Thoracic aorta (tissue), 2 donors: ENCODE measurements at regions not wholly inside any gene's neighbourhood (a gene's known extent, or its start where the extent isn't known, plus 50 kb on each side); places are given as distances from the start of the nearest gene placed in this dataset.

Experiments used
- ATAC-seq: fragments of 150-250 bp; one replicate; pipeline ENCODE4 v1.8.0; 2017; ENCODE audit warnings: low read depth; ENCODE audit not compliant: insufficient number of reproducible peaks, low FRiP score
- DNase-seq: peaks from one replicate; pipeline ENCODE4 v3.0.0-alpha.2; 2020; ENCODE audit warnings: low spot score
- H3K27ac ChIP-seq, 2 donors: fragments of 200-600 bp; sonication (generic); 1 replicate in 1 of 2; 2 replicates in 1 of 2; pipeline ENCODE4 v1.5.1; 2016; ENCODE audit warnings: mild to moderate bottlenecking in 2 of 2, moderate library complexity in 2 of 2
- H3K27me3 ChIP-seq: fragments of 200-600 bp; sonication (generic); replicated peaks from 2 replicates; pipeline ENCODE4 v1.6.0; 2016; ENCODE audit warnings: mild to moderate bottlenecking; ENCODE audit not compliant: insufficient read depth
- H3K36me3 ChIP-seq: fragments of 200-600 bp; sonication (generic); one replicate; pipeline ENCODE4 v1.5.1; 2016
- H3K4me1 ChIP-seq, 2 donors: fragments of 200-600 bp; sonication (generic); 1 replicate in 1 of 2; 2 replicates in 1 of 2; pipeline versions ENCODE4 v1.5.1 to v1.6.0; 2016; ENCODE audit warnings: low read depth in 2 of 2, mild to moderate bottlenecking in 1 of 2; ENCODE audit not compliant: control insufficient read depth in 1 of 2
- H3K4me3 ChIP-seq: fragments of 200-600 bp; sonication (generic); 2 replicates; pipeline ENCODE4 v1.5.1; 2016; ENCODE audit warnings: mild to moderate bottlenecking
- H3K9me3 ChIP-seq: fragments of 200-600 bp; sonication (generic); 2 replicates; pipeline ENCODE4 v1.5.1; 2016
- TF ChIP-seq, protein P1 (sequence below): fragments of 200-600 bp; sonication (generic); IDR thresholded peaks from one replicate; pipeline ENCODE4 v1.5.1; 2019; ENCODE audit warnings: antibody characterized with exemption

DNA sequence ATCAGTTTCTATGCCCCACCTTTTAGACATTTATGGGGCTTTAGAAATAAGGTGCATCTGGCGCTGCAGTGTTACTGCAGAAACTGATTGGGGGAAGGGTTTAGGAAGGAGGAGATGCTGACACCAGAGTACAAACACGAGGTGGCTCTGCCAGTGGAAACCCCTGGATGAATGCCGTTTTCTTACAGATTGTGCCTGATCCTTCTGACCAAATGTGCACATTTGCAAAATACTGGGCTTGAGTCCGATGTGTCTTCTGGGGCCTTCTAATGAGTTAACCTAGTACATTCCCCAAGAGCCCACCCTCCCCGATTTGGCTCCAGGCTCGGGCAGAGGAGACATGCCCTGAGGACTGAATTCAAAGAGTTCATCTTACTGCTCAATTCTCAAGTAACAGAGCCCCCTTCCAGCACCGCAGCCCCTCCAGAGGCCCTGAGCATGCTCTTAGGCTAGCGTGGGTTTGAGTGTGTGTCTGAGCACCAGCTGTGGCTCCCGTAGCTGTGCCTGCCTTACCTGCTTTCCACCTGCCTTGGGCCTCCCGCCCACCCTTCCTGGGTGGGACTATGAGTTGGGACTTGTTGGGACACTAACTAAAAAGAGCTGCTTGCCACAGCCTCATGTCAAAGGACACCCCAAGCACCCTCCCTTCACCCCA is 116.7 kb upstream of the COPS8 start:
- H3K27ac ChIP-seq, result no peak overlapping the region
- no peak overlapping the region for H3K4me3 ChIP-seq
- H3K27me3 ChIP-seq, result no peaks in the 10 kb centered on the region
- TF ChIP-seq, protein P1, sequence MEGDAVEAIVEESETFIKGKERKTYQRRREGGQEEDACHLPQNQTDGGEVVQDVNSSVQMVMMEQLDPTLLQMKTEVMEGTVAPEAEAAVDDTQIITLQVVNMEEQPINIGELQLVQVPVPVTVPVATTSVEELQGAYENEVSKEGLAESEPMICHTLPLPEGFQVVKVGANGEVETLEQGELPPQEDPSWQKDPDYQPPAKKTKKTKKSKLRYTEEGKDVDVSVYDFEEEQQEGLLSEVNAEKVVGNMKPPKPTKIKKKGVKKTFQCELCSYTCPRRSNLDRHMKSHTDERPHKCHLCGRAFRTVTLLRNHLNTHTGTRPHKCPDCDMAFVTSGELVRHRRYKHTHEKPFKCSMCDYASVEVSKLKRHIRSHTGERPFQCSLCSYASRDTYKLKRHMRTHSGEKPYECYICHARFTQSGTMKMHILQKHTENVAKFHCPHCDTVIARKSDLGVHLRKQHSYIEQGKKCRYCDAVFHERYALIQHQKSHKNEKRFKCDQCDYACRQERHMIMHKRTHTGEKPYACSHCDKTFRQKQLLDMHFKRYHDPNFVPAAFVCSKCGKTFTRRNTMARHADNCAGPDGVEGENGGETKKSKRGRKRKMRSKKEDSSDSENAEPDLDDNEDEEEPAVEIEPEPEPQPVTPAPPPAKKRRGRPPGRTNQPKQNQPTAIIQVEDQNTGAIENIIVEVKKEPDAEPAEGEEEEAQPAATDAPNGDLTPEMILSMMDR, result no peak
- H3K9me3 ChIP-seq, result no peaks in the 10 kb centered on the region
- H3K36me3 ChIP-seq, result no peaks in the 10 kb centered on the region
- H3K4me1 ChIP-seq, result no peaks in the 10 kb centered on the region
- DNase-seq, result no peak
- no peak for ATAC-seq

DNA sequence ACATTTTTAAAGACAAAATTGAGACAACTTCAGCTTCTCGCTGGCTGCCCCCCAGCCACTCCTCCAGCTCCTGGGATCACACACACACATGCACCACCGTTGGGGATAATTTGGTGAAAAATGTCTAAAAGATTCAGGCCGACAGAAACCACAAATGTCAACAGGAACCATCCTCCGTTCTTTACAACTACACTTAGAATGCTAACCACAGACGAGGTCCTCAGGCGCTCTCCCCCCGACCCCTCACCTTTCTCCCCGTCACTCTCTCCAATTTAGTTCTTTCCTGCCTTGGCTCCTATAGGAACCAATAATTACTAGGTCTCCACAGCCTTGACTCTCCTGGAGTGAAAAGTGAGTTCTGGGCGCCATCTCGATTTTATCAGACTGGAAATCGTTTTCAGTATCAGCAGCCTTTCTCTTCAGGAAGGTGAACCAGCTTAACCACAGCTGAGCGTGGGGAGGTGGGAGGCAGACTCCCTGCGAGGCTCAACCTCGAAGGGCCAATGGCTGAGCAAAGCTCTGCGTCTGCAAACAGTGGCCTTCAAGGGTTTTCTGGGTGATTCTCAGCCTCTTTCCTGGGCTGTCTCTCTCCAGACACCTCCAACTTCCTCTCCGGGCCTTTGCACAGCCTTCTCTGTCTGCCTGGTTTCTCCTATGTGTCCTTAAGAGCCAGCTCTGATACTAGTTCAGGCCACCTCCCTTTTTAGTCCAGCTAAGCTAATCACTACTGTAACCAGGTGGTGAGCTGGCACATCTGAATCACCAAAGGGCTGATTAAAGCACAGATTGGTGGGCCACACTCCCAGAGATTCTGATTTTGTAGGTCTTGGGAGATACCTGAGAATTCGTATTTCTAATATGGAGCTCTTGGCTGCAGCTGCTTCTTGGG is 115.7 kb upstream of the COPS8 start:
- ATAC-seq (no peak), DNase-seq (no peak)
- Histone ChIP-seq H3K36me3 (no peaks in the 10 kb centered on the region), H3K4me3 (no peak overlapping the region), H3K4me1 (no peaks in the 10 kb centered on the region), H3K9me3 (no peaks in the 10 kb centered on the region), H3K27ac (no peak overlapping the region), H3K27me3 (no peaks in the 10 kb centered on the region)
- TF ChIP-seq, protein P1, result no peak

DNA sequence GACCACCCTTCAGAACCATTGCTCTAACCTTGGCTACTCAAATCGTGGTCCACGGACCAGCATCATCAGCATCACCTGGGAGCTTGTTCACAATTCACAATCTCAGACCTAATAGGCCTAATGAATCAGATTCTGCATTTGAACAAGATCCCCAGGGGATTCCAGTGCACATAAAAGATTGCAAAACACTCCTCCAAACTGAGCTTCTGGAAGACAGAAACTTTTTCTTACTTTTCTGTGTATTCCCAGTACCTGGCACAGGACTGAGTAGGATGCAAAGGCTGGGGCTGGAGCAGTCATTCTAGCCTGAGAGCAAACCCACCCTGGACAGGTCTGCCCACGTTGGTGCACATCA is 115.1 kb upstream of the COPS8 start:
- Histone ChIP-seq H3K27me3 (no peaks in the 10 kb centered on the region), H3K36me3 (no peaks in the 10 kb centered on the region), H3K4me3 (no peak overlapping the region), H3K9me3 (no peaks in the 10 kb centered on the region), H3K27ac (no peak overlapping the region), H3K4me1 (no peaks in the 10 kb centered on the region)
- TF ChIP-seq, protein P1, result no peak
- DNase-seq (no peak), ATAC-seq (no peak)

DNA sequence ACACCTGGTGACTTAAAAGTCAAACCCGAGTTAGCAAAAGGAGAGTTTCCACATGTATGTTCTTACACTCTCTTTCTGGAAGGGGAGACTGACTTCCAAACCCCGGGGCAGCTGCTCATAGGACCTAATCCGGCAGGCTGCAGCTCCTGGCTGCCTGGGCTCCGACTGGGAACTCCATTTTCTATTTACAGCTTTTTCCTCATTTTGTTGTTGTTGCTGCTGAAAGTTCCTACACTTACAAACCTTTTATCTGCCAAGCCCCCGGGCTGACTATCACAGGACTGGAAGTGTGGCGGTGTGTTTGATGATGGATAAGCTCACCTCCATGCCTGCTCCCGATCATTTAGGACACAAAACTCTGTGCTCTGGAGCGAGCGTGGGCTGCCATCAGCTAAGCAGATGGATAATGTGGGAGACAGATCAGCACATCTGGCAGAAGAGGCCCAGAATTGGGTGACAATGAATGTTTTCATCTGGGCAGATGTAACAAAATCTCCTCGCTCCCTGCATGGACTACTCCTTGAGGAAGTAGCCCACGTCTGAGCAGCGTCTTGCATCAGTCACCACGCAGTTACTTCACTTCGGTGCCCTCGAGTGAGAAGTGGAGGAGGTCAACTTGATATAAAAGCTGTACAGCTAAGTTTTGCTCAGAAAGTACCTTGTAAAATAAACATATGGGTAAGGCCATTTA is 114.4 kb upstream of the COPS8 start:
- Histone ChIP-seq H3K27me3 (no peaks in the 10 kb centered on the region), H3K36me3 (no peaks in the 10 kb centered on the region), H3K27ac (no peak overlapping the region), H3K4me3 (no peak overlapping the region), H3K9me3 (no peaks in the 10 kb centered on the region), H3K4me1 (no peaks in the 10 kb centered on the region)
- ATAC-seq (no peak), DNase-seq (no peak)
- TF ChIP-seq, protein P1, result no peak

DNA sequence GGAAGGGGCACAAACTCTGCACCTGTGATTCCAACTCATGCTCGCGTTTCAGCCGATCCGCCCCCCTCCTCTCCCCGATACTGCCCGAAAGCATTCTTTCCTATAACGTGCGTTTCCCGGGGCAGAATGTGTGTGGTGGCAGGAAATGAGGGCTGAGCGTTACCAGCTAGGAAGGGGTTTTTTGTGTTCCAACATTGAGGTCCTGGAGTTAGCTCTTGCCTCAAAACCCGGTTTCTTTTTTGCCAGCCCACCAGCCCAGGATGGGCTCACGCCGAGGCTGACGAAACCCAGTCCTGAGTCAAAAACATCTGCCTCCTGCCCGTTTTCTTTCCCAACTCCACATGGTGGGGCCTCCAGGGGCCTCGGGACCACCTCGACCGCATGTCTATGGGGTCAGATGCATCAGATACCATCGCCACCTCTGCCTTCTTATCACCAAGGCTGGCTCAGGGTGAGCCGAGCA is 113.7 kb upstream of the COPS8 start:
- Histone ChIP-seq H3K27me3 (no peaks in the 10 kb centered on the region), H3K36me3 (no peaks in the 10 kb centered on the region), H3K27ac (no peak overlapping the region), H3K4me3 (no peak overlapping the region), H3K4me1 (no peaks in the 10 kb centered on the region), H3K9me3 (no peaks in the 10 kb centered on the region)
- no peak for DNase-seq
- TF ChIP-seq, protein P1, result no peak
- ATAC-seq, result no peak
